Uterus (tissue), 2 donors: ENCODE measurements at regions not wholly inside any gene's neighbourhood (a gene's known extent, or its start where the extent isn't known, plus 50 kb on each side); places are given as distances from the start of the nearest gene placed in this dataset.

Experiments
- CTCF ChIP-seq, 4 experiments: fragments of 200-600 bp in 2 of 4; fragments of 450-650 bp in 2 of 4; sonication (generic) in 2 of 4; IDR thresholded peaks; one replicate each; pipeline ENCODE4 v1.5.1; 2016 to 2019; ENCODE audit warnings: antibody characterized with exemption in 4 of 4, mild to moderate bottlenecking in 2 of 4, moderate library complexity in 1 of 4
- POLR2A ChIP-seq, 2 donors: fragments of 450-650 bp; IDR thresholded peaks; one replicate each; pipeline ENCODE4 v1.6.1; 2016; ENCODE audit warnings: antibody characterized with exemption in 2 of 2, mild to moderate bottlenecking in 1 of 2, moderate library complexity in 1 of 2

DNA sequence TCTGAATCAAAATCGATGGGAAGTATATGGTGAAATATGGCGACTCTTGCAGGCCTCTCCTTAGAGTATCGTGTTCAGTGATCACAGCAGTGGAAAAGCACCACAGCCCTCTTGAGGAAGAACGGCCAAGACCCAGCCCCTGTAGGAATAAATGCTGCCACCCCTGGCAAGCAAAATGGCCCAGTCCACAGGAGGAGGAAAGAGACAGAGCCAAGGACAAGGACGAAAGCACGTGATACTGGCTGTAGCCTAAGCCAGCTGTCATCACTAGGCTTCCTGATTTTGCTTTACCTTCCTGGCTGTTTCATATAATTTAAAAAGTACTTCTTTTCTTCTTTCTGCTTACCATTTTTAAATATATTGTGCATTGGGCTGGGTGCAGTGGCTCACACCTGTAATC lies 395.0 kb upstream of the SHH start:
- TF ChIP-seq CTCF (IDR thresholded peaks at IDR 0.05) = no peak
- no peak for TF ChIP-seq POLR2A (IDR thresholded peaks at IDR 0.05)
